Activated CD8-positive, alpha-beta memory T cell treated with anti-CD3 and anti-CD28 coated beads for 48 hours (primary cell): ENCODE measurements at regions not wholly inside any gene's neighbourhood (a gene's known extent, or its start where the extent isn't known, plus 50 kb on each side); places are given as distances from the start of the nearest gene placed in this dataset.
"Not testable (repeated sequence)": the region's sequence is repeated elsewhere in the genome, so short reads cannot be mapped to it uniquely, and the experiment has no call there.

Experiments used
- DNase-seq, 3 experiments: peaks; one replicate each; pipeline ENCODE4 v3.0.0-alpha.2; 2020; ENCODE audit warnings: low read depth in 2 of 3, low spot score in 2 of 3

- DNase-seq: no peak
Measured at GRCh38 chr1:29762635-29763034, 526.3 kb downstream of the PTPRU start.

DNA sequence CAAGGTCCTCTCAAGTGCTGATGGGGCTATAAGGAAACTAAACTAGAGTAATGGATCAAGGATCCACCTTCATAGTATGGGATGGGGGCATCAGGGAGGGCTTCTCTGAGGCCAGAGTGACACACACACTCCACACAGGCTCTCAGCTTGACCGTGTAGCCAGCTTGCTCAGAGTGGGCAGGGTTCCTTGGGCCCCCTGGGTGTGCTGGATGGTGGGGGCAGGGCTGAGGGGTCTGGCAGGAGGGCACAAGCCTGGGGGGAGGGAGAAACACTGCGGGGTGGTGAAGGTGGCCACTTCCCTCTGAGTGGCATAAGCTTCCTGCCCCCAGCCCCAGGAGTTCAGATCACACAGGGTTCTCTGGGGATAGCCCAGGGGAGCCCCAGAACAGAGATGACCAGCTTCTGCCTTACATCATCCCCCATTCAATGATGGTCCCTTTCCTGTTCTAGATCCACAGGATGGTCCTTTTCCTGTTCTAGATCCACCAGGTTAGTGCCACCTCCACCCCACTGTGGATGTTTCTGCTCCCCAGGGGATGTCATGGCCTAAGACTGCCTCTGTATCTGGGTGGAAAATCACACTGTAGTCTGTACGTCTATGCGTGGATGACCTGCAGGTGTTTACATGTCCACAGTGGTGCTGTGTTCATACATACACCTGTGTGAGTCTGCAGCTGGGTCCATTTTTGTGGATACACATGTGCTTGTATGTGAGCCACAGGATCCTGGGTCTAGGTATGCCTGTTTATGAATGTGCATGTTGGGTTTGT is 525.0 kb downstream of the PTPRU start:
- no peak for DNase-seq

DNA sequence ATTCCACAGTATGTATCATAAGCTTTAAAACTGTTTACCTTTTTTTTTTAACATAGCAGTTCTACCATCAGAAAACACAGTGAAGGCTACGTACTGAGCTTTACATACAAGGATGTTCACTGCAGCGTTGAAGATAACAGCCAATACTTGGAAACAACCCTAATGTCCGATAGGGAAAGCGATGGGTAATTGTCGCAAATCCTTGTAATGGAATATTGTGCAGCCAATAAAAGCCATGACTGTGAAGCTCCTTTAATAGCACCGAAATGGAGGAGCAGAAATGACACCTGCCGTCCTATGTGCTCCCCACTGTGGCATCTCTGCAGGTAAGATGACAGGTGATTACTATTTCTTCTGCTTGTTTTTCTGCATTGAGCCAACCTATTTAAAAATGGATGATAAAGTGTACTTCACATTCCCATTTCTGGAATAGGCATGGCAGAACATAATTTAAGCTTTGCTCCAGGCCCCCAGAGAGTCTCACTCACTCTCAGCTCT is 523.8 kb downstream of the PTPRU start:
- no peak for DNase-seq

DNA sequence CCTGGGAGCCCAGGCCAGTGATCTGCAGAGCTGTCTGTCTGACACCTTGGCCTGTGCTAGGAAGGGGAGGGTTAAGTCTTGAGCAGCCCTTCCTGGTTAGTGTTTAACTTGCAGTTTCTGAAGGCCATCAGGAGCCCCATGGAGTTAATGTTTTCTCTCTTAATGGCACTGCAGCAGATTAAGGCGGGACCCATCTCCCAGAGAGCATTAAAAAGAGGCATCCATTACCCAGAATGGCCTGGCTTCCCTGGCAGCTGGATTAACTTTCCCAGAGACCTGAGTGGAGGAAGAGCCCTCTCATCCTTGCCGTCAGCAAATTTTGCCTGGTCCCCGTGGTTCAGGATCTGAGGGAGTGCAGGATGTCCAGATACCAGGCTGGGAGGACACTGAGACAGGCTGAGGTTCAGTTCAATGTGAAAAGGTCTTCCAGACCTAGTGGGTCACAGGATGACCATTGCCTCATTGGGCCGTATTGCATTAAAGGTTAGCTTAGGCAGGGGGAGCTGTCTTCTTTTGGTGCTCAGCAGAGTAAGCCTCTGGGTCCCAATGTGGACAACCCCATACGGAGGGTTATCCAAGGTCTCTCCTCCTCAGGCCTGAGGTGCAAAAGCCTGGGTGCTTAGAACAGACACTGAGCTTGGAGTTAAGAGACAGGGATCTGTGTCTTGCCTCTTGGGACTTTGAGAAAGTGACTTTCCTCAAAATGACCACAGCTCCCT is 522.6 kb downstream of the PTPRU start:
- no peak for DNase-seq

DNA sequence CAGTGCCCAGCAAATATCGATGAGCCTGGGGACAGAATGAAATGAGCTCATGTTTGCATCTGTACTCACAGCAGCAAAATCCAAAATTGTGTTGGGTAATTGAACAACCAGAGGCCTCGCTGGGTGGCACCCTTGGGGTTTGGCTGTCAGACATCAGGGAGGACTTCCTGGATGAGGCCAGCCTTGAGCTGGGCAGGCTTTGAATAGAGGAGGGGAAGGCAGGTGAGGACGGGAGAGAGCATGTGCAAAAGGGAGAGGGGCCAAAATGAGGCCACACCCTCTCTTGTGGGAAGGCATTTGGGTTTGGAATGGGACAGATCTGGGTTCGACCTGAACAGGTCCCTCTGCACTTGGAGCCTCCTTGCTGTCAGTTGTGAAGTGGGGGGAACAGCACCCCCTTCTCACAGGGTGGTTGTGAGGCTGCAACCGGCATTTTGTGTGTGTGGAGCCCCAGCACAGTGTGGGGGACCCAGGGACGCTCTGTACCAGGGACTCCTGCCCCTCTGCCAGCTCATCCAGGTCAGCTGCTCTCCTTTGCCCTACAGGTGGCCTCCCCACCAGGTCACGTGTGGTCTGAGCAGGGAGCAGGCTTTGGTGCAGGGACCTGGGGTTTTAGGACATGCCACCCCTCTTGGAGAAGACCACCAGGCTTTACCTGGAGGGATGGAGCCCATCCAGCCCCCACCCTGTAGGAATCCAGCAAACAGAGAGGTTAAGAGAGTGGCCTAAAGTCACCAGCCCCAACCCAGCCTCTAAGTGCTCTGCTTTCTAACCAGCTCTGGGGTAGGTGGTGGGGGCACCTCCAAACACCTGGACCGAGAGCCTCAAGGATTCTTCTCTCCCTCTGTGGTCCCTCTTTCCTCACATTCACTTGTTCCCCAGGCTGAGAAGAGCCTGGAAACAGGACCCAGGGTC is 521.8 kb downstream of the PTPRU start:
- no peak for DNase-seq

DNA sequence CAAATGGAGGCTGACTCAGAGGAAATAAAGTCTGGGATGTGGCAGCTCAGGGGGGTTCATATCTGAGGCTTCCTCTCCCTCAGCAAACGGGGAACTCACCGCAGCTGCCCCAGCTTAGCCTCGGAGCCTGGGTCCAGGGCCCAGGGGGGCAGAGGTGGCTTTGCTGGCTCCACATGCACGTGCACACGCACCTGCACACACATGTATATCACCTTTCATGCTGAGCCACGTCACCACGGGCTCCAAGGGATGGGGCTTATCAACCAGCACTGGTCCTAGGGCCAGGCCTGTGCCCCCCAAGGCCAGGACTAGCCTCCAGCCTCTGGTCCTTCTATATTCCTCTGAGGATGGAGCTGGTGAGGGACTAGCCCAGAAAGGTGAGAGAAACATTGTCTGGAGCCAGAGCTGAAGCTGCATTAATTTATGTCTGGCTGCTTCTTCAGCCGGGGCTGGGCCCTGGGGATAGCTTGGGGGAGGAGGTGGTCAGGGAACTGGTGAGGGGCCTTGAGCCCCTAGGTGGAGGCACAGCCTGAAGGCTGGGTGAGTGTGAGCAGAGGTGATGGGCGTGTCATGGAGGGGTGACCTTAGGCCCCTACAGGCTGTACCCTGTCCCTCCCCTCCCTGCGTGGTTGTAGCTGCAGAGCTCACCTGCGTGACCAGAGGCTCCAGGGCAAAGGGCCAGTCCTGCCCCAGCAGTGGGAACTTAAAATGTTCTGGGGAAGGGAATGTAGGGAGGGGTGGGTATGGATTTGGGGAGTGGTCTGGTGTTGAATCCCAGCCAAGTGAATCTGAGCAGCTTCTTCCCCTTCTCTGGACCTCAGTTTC is 520.8 kb downstream of the PTPRU start:
- no peak for DNase-seq

DNA sequence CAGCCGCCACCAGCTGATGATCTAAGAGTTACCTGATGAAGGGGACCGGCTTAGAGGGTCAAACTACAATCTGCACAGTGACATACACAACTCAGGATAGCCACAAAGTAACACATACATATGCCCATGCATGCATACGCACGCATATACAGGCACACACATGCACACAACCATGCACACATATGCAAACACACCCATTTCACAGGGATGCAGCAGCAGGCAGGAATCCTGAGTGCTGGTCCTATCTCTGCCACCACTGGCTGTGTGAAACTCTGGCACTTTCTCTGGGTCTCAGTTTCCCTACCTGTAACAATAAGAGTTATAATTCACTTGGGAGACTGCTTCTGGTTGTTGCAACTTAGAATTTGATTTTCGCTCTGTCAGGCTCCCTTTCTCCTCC is 520.2 kb downstream of the PTPRU start:
- no peak for DNase-seq

DNA sequence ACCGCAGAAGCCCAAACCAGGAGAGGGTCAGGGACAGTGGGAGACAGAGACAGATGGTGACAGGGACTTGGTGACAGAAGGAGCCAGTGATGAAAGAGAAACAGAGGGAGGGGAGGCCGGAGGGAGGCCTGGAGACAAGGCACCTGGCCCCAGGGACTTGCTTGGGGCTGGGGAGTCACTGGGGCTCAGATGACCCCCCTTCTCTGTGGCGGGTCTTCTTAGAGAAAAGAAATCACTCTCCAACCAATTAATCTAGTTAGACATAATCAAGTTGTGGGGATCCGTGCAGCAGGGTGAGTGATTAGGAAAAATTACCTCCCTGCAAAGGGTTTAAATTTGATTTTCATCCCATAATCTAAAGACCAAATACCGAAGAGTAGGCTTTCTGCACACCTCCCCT is 519.8 kb downstream of the PTPRU start:
- no peak for DNase-seq

DNA sequence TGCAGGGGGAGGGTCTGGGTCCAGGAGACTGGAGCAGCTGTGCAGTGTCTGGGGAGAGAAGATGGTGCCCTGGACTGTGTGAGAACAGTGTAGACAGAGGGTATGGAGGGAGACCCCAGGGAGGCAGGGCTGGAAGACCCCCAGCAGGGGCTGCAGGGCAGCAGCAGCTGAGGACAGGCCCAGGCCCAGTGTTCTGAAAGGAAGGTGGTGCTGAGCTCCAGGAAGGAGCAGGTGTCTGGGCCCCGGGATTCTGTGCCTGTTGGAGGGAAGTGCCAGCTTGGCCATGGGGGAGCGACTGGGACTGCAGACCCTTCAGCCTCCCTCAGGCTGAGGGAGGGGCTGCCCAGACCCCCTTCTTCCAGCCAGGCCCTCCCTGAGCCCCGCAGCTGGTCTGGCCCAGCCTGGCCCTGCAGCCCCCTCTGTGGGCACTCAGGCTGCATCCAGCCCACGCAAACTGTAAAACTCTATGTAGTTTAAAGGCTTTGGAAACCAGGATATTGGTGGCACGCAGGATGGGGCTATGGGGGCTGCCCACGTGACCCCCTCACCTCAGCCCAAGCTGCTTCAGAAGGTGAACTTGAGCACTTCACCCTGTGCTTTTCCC is 519.2 kb downstream of the PTPRU start:
- DNase-seq: not testable (repeated sequence)

- no peak for DNase-seq
Measured at GRCh38 chr1:29754573-29755375, 518.5 kb downstream of the PTPRU start.

- DNase-seq: no peak
Measured at GRCh38 chr1:29753771-29754572, 517.6 kb downstream of the PTPRU start.

DNA sequence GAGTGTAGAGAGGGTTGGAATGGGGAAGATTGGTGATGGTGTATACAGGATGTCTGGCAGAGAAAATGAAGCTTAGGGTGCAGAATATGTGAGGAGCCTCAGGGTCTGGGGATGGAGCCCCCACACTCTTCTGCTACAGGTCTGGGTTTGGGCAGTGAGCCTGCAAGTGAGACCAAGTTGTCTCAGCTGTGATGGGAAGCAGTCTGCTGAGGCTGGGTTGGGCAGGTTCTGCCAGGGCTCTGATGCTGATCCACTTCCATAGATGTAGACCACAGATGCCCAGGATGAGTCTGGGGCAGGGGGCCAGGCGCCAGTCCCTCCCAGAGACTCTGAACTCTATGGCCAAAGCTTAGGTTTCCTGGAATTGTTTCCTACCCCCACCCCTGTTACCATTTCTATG is 516.9 kb downstream of the PTPRU start:
- DNase-seq: no peak

DNA sequence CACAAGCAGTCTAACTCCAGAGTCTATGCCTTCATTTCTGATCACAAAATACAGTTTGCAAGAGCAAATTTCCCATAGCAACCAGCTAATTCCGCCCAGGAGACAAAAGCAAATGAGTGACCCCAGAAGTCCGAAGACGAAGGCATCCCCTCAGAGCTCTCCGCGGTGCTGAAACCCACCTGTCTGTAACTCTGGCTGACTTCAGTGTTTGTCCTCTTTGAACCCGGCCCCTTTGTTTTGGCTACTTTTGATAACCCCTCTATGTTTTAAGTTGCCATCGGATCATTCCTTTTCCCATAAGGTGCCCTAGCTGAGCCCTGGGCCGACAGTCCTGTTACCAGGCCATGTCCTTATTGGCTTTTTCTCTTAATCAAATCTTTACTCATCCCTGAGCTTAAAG is 515.8 kb downstream of the PTPRU start:
- no peak for DNase-seq

DNA sequence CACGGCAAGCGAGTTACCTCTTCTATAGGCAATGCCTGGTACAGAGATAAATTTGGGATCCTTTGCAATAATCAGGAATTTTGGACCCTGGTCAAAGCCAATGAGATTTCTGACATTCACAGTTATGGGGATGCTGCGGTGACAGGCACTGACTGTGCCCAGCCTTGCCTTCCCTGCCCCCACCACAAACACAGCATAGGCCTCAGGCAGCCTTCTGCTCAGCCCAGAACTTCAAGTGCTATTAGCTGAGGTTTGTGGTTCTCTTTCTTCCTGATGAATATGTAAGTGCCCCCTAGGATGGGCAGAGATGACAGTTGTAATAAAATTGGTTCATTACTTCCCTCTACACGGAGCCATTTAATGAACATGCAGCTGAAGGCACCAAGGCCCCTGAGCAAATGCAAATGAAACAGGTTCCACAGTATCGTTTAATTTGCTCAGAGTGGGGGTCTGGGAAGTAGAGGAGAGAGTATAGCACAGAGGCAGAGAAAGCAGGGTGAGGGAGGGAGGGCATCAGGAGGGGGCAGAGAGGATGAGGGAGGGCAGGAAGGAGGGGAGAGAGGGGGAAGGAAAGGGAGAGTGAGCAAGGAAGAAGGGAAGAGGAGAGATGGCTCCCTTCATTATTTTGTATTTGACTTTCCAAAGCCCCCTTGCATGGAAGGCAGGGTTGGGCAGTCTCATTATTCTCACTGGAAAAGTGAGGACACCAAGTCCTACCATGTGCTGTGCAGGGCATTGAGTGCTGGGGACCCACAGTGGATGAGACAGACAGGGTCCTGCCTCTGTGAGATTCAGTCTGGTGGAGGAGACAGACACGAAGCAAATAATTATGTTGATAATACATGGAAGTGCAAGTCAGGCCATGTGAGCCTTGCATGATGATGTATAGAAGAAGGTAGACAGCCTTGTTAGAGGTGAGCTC is 513.0 kb downstream of the PTPRU start:
- no peak for DNase-seq

- no peak for DNase-seq
Measured at GRCh38 chr1:29747196-29747595, 510.9 kb downstream of the PTPRU start.

GRCh38 chr1:29746076-29746665 is 509.8 kb downstream of the PTPRU start:
- no peak for DNase-seq
